GM21390 (cell line): ENCODE measurements at regions not wholly inside any gene's neighbourhood (a gene's known extent, or its start where the extent isn't known, plus 50 kb on each side); places are given as distances from the start of the nearest gene placed in this dataset.
A peak's percentile ranks its signal among the peaks of the same experiment; 100 is the strongest.

Experiments used
- ATAC-seq: cut with Tn5 transposase; IDR thresholded peaks from one replicate; pipeline ENCODE4 v1.9.1; 2021; ENCODE audit not compliant: unreplicated experiment

DNA sequence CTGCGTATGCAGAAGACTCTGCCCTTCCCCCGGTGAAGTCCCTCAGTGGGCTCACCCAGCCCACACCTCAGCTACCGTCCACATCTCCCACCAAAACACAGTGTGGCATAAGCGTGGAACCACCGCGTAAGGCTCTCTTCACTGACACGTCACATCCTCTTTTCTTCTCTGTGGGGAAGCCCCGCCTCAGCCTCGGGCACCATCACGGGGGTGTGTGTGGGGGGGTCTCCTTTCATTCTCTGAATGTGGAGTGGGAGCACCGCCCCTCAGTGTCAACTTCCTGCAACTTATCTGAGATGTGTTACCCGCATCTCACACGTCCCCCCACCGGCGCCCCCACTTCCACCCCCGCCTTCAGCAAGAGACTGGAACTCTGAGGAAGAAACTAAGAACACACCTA is 388.4 kb upstream of the JARID2 start:
- ATAC-seq = no peak

DNA sequence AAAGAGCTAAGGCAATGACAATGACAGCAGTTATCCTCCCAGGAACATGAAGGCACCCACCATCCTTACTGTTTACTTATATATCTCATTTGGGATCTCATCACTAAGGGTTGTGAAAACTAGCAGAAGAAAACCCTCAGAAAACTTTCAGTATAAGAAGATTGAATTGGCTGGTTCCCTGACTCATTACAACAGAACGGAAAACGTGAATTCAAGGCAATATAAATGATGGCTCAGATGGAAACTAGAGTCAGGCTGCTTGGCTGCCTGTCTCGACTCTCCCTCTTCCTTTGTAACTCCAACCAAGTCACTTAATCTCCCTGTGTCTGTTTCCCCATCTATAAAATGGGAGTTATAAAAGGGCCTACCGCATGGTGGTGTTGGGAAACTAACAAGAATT is 387.1 kb upstream of the JARID2 start:
- no peak for ATAC-seq

DNA sequence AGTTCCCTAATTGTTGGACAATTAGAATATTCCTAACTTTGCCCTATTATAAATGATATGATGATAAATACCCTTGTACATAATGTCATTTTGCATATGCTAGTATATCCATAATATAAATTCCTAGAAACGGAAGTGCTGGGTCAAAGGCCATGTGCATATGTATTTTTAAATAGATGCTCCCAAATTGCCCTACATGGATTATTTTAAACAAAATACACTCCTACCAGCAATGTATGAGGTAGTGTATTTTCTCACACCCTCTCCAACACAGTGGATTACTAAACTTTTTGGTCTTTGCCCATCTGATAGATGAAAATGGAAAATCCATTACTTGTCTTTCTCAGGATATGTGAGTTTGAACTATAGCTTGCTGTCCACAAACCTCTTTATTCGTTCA is 385.1 kb upstream of the JARID2 start:
- ATAC-seq = no peak

DNA sequence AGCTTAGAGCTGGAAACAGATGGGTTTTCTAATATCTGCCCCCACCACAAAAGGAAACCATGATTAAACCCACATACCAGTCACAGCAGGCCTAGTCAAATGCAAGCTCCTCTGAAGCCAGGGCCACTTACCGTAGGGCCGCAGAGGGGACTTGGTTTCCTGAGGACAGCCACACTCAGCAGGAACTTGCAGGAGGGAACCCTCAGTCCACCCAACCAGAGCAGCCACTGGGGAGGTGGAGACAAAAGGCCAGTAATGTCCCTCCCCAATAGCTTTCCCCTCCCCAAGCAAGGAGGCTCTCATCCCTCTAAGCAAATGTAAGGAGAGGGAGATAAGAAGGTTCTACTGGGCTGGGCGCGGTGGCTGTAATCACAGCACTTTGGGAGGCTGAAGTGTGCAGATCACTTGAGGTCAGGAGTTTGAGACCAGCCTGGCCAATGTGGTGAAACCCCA is 384.4 kb upstream of the JARID2 start:
- ATAC-seq = no peak

DNA sequence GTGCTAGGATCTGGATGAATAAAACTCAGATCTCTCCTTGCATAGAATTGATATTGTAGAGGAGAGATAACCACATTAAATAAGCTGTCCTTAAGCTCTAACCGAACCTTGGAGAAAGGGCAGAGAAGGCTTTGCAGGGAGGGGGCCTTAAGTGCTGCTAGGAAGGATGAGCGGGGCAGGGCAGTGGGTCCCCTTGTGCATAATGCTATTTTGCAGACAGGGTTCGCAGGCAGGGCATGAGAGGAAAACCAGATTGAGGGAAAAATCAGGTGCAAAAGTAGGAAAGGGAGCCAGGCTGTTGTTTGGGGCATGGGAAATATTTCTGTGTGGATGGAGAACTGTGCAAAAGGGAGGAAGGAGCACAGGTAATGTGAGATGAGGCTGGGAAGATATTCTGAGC is 383.0 kb upstream of the JARID2 start:
- ATAC-seq = no peak

DNA sequence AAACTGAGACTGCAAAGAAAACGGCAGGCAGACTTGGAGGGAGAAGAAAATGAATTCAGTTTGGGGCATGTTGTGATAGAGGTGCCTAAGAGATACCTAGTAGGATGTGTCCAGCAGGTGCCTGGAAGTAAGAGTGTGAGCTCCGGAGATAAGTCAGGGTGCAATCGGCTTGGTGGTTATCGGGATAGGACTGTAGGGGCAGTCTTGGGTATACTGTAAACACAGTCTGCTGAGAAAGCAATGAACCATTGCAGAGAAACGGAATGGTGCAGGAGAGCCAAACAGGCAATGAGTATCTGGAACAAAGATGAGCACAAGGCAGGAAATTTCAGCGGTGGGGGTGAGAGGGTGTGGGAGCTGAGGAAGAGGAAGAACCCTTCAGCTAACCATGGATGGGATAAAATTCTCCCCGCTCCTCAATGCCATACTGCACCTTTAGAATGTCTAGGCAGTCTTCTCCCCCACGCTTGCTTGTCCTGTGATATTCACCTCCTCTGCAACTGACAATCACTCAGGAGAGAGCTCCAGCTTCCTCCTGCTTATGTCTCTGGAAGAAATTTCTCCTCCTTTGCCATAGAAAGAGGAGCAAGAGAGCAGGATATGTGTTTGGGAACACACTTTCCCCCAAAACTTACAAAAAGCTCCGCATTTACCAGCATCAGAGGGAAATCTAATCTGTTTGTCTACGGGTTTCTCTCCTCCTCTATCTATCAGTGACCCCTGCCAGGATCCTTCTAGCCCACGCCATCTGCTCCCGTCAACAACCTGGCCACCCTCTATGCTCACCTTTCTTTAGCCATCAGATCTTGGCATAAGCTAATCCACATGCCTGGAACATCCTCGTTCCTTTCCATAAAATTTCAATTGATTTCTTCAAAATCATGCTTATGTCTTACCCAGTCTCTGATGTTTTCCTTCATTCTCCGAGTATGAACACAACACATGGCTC is 381.7 kb upstream of the JARID2 start:
- no peak for ATAC-seq

DNA sequence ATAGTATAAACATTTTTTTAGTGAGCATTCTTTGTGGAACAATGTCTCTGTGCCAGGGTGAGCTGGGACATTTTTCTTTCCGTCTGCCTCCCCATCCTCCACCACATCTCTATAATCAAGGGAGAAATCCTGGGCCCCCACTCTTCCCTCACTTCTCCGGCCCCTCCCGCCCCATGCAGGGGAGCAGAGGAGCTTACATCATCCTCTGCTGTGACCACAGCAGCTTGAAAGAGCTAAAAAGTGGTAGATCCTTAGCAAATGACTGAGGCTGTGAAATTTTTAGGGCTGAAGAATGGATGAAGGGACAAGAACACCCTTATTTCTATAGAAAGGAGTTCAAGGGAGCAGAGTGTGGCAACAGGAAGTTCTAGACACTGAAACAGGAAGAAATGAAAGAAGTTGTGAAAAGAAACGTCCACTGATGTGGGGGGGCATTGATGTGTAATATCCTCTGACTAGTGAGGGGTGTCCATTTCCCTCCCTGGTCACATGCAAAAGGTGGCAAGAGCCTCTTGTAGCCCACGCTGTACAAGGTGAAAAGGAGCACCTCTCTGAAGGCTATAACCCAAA is 380.3 kb upstream of the JARID2 start:
- ATAC-seq = no peak

DNA sequence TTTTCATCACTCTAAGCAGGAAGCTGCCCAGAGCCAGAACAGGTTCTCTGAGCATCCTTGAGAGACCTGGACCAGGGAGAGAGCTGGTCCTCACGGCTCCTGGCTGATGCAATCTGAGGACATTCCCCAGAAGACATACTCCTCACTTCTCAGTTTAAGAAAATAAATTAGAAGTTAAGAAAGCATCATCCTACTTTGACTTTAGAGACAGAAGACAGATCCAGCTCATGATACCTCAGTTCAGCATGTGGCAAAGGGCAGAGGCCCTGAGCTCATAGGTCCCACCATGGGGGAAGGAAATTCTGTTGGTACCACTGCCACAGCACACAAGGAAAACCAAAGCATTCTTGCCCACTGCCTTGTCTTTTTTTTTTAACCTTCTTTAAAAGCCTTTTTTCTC is 378.1 kb upstream of the JARID2 start:
- ATAC-seq = no peak

DNA sequence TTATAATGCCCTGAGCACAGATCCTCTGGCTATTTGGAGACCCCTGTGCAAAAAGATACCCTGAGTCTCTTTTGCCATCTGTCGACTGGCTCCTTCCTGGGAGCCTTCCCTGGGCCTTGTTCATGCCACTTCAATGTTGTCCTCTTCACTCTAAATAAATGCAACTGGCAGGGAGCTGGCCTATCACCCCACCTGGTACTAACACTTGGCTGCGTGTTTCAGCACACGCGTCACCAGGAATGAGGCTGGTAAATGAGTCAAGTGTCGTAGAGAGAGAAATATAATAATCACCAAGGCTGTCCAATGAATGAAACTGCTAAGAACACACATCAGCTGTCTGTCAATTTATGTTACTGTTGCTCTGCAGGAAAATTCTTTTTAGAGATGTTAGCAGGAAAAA is 374.6 kb upstream of the JARID2 start:
- no peak for ATAC-seq

DNA sequence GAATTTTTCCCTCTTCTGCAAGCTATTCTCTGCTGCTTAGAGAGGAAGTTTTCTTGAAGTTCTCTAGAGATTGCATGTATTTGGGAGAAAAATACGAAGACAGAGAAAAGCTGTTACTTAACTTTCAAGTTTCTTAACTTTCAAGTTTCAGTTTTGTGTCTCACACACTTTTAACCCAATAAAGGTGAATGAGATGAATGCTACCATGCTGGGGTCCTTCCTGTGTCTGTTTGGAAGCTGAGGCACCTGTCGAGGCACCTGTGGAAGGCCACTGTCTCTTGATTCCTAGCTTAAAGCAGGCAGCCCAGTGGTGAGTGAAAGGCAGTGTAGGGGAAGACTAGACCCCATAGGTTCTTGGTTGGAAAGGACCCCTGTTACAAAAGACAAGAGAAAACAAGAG is 372.8 kb upstream of the JARID2 start:
- no peak for ATAC-seq

DNA sequence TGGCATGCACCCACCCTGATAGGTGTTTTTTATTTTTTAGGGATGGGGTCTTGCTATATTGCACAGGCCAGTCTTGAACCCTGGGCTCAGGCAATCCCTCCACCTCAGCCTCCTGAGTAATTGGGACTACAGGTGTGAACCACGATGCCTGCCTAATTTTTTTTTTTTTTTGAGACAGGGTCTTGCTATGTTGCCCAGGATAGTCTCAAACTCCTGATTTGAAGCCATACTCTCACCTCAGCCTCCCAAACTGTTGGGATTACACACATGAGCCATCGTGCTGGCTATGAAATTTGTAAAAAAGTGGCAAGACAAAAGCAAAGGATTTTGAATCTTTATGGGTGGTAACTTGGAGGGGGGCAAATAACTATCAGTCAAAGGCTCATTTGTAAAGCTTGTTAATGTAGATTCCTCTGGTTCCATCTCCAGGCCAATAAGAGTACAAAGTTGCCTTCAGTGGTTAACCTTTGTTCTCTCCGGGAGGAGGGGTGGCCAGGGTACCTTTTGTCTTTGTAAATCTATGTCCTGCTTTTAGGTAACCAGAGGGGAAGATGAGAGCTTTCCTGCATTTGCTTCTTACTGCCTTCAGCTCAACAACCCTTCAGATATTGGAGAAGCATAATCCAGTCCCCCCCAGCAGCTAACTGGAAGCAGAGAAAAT is 372.0 kb upstream of the JARID2 start:
- ATAC-seq = no peak

DNA sequence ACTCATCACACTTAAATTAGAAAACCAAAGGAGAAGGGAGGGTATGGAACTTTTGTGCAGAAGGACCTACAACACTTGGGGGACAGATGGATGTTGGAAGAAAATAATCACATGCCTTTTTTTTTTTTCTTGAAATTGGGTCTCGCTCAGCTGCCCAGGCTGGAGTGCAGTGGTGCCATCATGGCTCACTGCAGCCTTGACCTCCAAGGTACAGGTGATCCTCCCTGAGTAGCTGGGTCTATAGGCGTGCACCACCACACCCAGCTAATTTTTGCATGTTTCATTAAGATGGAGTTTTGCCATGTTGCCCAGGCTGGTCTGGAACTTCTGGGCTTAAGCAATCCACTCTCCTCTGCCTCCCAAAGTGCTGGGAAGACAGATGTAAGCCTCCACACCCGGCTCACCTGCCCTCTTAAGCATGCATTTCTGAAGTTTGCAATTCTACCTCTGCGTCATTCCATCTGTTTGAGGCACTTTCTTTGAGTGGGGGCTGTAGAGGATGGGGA is 370.8 kb upstream of the JARID2 start:
- no peak for ATAC-seq

DNA sequence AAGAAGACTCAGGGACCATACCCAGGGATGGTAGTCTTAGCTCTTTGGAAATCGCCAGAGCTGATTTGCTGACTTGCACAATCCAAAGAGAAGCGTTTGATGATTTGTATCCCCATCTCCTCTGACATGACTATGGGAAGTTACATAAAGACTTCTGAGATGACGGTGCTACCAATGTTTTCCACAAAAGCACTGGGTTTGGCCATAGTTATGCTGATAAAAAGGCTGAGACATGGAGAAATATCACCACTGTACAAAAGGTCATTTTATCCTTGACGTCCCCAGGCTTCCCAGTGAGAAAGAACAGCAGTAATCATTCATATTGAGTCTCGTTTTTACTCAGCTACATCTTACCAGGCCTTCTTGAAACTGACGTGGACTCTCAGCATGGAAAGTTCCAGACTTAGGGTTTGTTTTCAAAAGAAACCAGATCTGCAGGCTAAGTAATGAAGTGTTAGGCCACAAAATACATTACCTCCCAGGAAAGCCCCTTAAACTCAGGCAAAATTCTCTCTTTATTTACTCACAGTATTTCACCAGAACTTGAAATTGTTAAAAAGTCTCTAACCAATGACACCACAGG is 370.3 kb upstream of the JARID2 start:
- no peak for ATAC-seq

DNA sequence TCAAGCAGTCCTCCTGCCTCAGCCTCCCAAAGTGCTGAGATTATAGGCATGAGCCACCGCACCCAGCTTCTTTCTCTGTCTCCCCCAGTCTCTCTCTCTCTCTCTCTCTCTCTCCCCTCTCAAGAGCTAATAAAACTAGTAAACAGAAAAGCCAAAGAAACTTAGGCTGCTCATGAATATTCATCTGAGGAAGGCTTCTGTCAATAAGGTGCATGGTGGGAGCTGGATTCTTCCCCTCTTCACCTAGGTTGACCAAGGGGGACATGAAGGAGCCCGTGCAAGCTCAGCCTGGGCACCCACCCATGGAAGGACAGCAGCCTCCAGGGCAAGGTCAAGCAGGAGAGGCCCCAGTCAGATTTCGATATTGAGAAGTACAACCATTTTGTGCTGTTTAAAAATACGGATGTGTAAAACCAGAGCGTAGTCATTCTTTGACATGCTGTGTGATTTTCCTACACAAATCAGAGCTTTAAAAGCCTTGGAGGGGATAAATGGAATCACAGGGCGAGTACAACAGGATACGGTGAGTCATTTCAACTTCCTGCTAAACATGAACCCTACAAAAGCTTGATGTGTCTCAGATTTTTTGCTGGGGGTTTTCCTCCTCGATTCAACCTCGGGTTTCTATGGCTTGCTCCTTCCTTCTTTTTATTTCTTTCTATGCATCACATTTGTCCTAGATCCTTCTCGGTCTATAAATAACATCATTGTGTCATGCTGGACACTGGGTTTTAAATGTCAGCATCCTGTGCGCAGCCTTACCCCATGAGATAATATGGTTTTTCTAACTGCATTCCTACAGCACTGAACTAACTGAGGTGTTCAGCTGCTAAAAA is 368.9 kb upstream of the JARID2 start:
- peak; percentile 68 for ATAC-seq

DNA sequence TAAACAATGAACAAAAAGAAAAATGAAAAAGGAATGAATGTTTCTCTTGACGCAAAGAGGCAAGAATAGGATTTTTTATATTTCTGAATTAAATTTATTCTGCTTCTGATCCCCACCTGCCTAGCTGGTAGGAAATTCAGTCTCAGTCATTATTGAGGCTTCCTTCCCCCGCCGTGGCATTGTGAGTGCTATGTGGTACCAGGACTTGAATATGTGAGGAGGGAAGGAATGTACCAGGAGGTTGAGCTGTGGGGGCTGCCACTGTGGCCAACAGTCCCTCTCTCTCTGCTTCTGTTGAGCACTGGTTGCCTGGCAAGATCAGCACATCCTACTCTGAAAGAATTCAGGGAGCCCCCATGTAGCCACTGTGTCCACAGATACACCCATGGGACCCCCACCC is 368.1 kb upstream of the JARID2 start:
- ATAC-seq = no peak

DNA sequence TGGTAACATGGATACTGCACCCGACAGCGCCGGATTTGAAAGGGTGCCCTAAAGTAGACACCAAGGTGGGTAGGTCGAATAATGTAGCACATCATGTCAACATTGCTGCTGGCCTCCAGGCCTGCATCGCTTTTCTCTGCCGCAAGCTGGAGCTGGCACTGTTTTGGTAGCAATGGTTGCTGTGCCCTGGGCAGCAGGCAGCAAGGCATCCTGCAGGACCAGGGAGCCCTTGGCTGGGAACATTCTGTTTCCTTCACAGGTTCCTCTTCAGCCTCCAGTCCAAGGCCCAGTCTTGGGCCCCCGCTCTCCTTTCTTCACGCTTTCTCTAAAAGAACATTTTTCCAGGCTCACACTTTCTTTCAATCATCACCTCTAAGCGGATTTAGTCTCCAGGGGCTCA is 365.8 kb upstream of the JARID2 start:
- ATAC-seq = no peak

DNA sequence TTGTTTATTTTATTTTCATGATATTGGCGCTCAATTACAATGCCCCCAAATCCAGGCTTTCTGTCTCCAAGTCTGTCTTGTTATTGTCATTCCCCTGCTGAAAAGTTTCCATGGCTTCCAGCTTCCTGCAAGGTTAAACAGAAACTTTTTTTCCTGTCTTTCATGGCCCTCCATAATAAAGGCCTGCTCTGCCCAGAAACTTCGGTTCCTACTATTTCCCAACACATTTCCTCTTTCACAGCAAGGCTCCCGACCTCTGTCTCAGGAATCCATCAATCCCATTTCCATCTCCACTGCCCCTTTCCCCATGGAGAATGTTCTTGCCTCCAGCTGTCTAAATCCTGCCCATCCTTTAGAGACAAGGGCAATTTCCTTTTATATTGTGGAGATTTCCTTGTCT is 365.2 kb upstream of the JARID2 start:
- ATAC-seq = no peak

DNA sequence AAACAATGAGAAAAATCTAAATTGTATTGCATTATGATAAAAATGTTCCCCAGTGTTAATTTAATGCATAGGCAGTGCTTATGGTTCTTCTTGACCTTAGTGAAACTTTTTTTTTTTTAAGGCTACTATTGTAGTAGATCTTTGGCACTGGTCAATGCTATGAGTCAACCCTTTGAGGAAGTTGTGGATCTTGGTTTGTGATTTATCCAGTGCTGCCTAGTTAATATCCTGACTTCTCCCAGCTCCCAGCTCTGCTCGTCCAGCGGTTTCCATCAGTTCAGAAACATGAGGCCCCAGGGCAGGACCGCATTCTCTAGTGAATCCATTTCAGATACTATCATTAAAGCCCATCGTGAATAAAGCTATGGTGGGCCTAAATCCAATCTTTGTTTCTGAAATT is 364.5 kb upstream of the JARID2 start:
- no peak for ATAC-seq

DNA sequence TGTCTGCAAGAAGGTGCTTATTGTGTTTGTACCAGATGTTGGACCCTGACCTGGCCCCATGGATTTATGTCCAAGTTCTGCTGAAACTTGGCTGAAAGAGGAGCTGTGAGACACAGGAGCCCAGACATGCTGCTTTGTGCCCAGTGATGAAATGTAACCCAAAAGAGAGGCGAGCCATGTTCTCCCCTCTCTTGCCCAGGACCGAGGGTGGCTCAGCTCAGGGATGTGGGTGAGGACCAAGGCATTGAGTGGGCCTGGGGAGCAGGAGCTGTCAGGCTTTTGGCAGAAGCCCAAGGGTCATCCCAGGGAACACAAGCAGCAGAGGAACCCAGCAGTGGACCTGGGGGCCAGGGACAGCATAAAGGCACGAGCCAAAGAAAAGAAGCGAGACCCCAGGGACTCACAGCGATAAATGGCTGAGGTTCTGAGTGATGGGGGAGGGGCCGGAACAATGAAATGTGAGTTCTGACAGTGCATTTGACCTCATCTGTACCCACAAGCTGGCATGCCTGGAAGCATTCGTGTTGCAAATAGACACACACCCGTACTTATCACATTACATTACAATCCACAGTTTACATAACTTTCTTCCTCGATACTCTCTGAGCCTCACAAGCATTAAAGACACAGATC is 363.4 kb upstream of the JARID2 start:
- no peak for ATAC-seq

DNA sequence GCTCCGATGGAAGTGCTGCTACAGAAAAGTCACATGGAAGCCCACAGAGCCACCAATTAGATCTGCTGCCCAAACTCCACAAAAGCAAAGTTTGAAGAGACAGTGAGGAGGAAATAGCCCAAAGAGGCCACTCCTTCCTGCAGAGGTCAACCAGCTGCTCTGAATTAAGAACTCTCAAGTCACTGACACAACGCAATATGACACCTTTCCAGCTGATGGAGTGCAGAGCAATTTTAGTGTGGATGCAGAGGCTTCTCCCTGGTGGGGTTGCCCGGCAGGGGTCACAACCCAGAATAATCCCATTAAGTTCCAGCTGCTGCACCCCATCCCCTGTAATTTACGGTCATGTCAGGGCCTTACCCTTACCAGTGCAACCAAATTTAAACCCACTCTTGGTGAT is 361.9 kb upstream of the JARID2 start:
- no peak for ATAC-seq
